ENCODE measurements at regions not wholly inside any gene's neighbourhood (a gene's known extent, or its start where the extent isn't known, plus 50 kb on each side); places are given as distances from the start of the nearest gene placed in this dataset.

DNA sequence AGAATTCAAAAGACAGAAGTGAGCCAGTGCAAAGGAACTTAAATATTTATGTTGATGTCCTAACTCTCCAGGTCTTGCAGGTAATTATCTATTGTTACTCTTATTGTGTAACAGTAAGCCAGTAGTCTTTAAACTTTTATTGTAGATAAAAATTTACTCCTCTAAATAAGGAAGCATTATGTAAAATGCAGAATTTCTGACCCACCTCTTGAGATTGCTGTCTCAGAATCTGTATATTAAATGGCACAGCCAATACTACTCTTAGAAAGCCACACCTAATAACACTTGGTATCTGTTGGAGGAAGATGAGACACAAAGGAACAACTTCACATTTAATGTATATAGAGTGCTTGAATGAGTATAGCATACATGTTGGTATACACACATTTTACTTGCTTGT, 613.5 kb upstream of the ZNF804A start:
- TF ChIP-seq EZH2 (IDR thresholded peaks at IDR 0.05) (no peak), POLR2AphosphoS5 (IDR thresholded peaks at IDR 0.05; ENCODE audit: borderline replicate concordance, low read depth, low read length) (no peak), FOXP2 (optimal IDR thresholded peaks at IDR 0.05; ENCODE audit: control extremely low read depth, extremely low read length, insufficient read depth) (no peak)
